Cardiac muscle cell (in vitro differentiated cells and primary cell): ENCODE measurements at regions not wholly inside any gene's neighbourhood (a gene's known extent, or its start where the extent isn't known, plus 50 kb on each side); places are given as distances from the start of the nearest gene placed in this dataset.

ENCODE experiments used
- DNase-seq, 2 donors: peaks; one replicate each; pipeline versions ENCODE4 v3.0.0 to v3.0.0-alpha.2; 2010 to 2017; ENCODE audit warnings: low read depth in 1 of 2, low spot score in 1 of 2
- H3K27ac ChIP-seq: fragments of 200-600 bp; sonication (generic); 2 replicates; pipeline ENCODE4 v1.5.1; 2016
- H3K27me3 ChIP-seq: fragments of 200-600 bp; sonication (generic); 2 replicates; pipeline ENCODE4 v1.6.0; 2016; ENCODE audit warnings: control low read depth
- H3K36me3 ChIP-seq: fragments of 200-600 bp; sonication (generic); 2 replicates; pipeline ENCODE4 v1.5.1; 2016; ENCODE audit warnings: control low read depth
- H3K4me1 ChIP-seq: fragments of 200-600 bp; sonication (generic); 2 replicates; pipeline ENCODE4 v1.8.1; 2017; ENCODE audit warnings: low read depth, mild to moderate bottlenecking, mixed run types
- H3K4me3 ChIP-seq: fragments of 200-600 bp; sonication (generic); 2 replicates; pipeline ENCODE4 v1.5.1; 2016; ENCODE audit warnings: mild to moderate bottlenecking
- H3K9me3 ChIP-seq: fragments of 200-600 bp; sonication (generic); 2 replicates; pipeline ENCODE4 v1.5.1; 2017; ENCODE audit warnings: low read depth, mild to moderate bottlenecking, control low read depth
- CTCF ChIP-seq: IDR thresholded peaks from 2 replicates; pipeline ENCODE4 v1.5.1; 2012; ENCODE audit warnings: low read depth, mild to moderate bottlenecking, low read length

- no peak for TF ChIP-seq CTCF
- H3K4me1 ChIP-seq: no peaks in the 10 kb centered on the region
- no peaks in the 10 kb centered on the region for H3K36me3 ChIP-seq
- DNase-seq: no peak
- H3K9me3 ChIP-seq: no peaks in the 10 kb centered on the region
- no peaks in the 10 kb centered on the region for H3K27me3 ChIP-seq
- no peak overlapping the region for H3K27ac ChIP-seq
- no peak overlapping the region for H3K4me3 ChIP-seq
Measured at GRCh38 chr2:15999596-16000469, 59.5 kb downstream of the MYCN start.

- Histone ChIP-seq H3K4me1 (no peaks in the 10 kb centered on the region), H3K27me3 (no peaks in the 10 kb centered on the region), H3K27ac (no peak overlapping the region), H3K9me3 (no peaks in the 10 kb centered on the region), H3K4me3 (no peak overlapping the region), H3K36me3 (no peaks in the 10 kb centered on the region)
- no peak for TF ChIP-seq CTCF
- DNase-seq: no peak
Measured at GRCh38 chr2:15997728-15998280, 57.5 kb downstream of the MYCN start.

- no peak for TF ChIP-seq CTCF
- Histone ChIP-seq H3K4me3 (no peak overlapping the region), H3K9me3 (no peaks in the 10 kb centered on the region), H3K4me1 (no peaks in the 10 kb centered on the region), H3K36me3 (no peaks in the 10 kb centered on the region), H3K27me3 (no peaks in the 10 kb centered on the region), H3K27ac (no peak overlapping the region)
- no peak for DNase-seq
Measured at GRCh38 chr2:15996536-15997423, 56.4 kb downstream of the MYCN start.
